ENCODE measurements at regions not wholly inside any gene's neighbourhood (a gene's known extent, or its start where the extent isn't known, plus 50 kb on each side); places are given as distances from the start of the nearest gene placed in this dataset.
"Not testable (repeated sequence)": the region's sequence is repeated elsewhere in the genome, so short reads cannot be mapped to it uniquely, and the experiment has no call there.

- no peak for TF ChIP-seq CTCF (IDR thresholded peaks at IDR 0.05)
- H3K27ac ChIP-seq = no peak overlapping the region
Measured at GRCh38 chr6:168192195-168192900, 113.3 kb upstream of the FRMD1 start.

- no peak for TF ChIP-seq CTCF (IDR thresholded peaks at IDR 0.05)
- TF ChIP-seq ZFX (IDR thresholded peaks at IDR 0.05; ENCODE audit: borderline replicate concordance) = no peak
- H3K27ac ChIP-seq = no peak overlapping the region
Measured at GRCh38 chr6:168190646-168191443, 111.8 kb upstream of the FRMD1 start.

GRCh38 chr6:168190014-168190405 lies 111.0 kb upstream of the FRMD1 start:
- H3K27ac ChIP-seq = no peak overlapping the region
- TF ChIP-seq ZFX (IDR thresholded peaks at IDR 0.05; ENCODE audit: borderline replicate concordance) = no peak
- no peak for TF ChIP-seq CTCF (IDR thresholded peaks at IDR 0.05)

GRCh38 chr6:168189200-168190013 lies 110.4 kb upstream of the FRMD1 start:
- H3K27ac ChIP-seq = no peak overlapping the region
- TF ChIP-seq CTCF (IDR thresholded peaks at IDR 0.05) (no peak), ZFX (IDR thresholded peaks at IDR 0.05; ENCODE audit: borderline replicate concordance) (no peak)

- H3K27ac ChIP-seq = no peak overlapping the region
- TF ChIP-seq ZFX (IDR thresholded peaks at IDR 0.05; ENCODE audit: borderline replicate concordance) = no peak
- no peak for TF ChIP-seq CTCF (IDR thresholded peaks at IDR 0.05)
Measured at GRCh38 chr6:168188369-168189199, 109.6 kb upstream of the FRMD1 start.

GRCh38 chr6:168186438-168186837 lies 107.4 kb upstream of the FRMD1 start:
- no peak overlapping the region for H3K27ac ChIP-seq
- no peak for TF ChIP-seq ZFX (IDR thresholded peaks at IDR 0.05; ENCODE audit: borderline replicate concordance)
- no peak for TF ChIP-seq CTCF (IDR thresholded peaks at IDR 0.05)

- not testable (repeated sequence) for H3K27ac ChIP-seq
Measured at GRCh38 chr6:168186018-168186417, 107.0 kb upstream of the FRMD1 start.
